AG04449 (cell line): ENCODE measurements at regions not wholly inside any gene's neighbourhood (a gene's known extent, or its start where the extent isn't known, plus 50 kb on each side); places are given as distances from the start of the nearest gene placed in this dataset.

Experiments
- CTCF ChIA-PET: fragments of 350-600 bp; formaldehyde crosslinking; extraction: SDS; loops from one replicate; lab custom pipeline; 2021; ENCODE audit warnings: antibody characterized with exemption; lab: Yijun Ruan, JAX
- POLR2A ChIA-PET: fragments of 400-600, 350-600 bp; formaldehyde crosslinking; extraction: SDS; loops from one replicate; lab custom pipeline; 2020; ENCODE audit warnings: antibody characterized with exemption, inconsistent platforms; lab: Yijun Ruan, JAX
- DNase-seq: peaks from one replicate; pipeline ENCODE4 v3.0.0-alpha.2; 2010; ENCODE audit warnings: low read depth, low spot score
- H3K4me3 ChIP-seq: 2 replicates; pipeline ENCODE4 v1.5.1; 2011; ENCODE audit warnings: low read depth, mild to moderate bottlenecking, control low read depth, low read length
- CTCF ChIP-seq: IDR thresholded peaks from one replicate; pipeline ENCODE4 v1.5.1; 2011; ENCODE audit warnings: mild to moderate bottlenecking, moderate library complexity, low read length, control low read depth, inconsistent platforms; ENCODE audit not compliant: insufficient read depth; ENCODE audit errors: missing control alignments

GRCh38 chr12:111190741-111191526 lies 178.0 kb downstream of the PHETA1 start:
- DNase-seq, result no peak
- POLR2A ChIA-PET, result no interaction called here
- no peak overlapping the region for H3K4me3 ChIP-seq
- no peak for TF ChIP-seq CTCF
- CTCF ChIA-PET, result no interaction called here

GRCh38 chr12:111189792-111190191 lies 179.1 kb downstream of the PHETA1 start:
- no peak overlapping the region for H3K4me3 ChIP-seq
- TF ChIP-seq CTCF, result no peak
- CTCF ChIA-PET, result no interaction called here
- POLR2A ChIA-PET, result no interaction called here
- no peak for DNase-seq

- DNase-seq, result no peak
- no peak for TF ChIP-seq CTCF
- POLR2A ChIA-PET, result no interaction called here
- H3K4me3 ChIP-seq, result no peak overlapping the region
- CTCF ChIA-PET, result no interaction called here
These were observed 180.5 kb downstream of the PHETA1 start for GRCh38 chr12:111188436-111188835.

- ChIA-PET CTCF (no interaction called here), POLR2A (no interaction called here)
- no peak for TF ChIP-seq CTCF
- no peak overlapping the region for H3K4me3 ChIP-seq
- DNase-seq, result no peak
These were observed 182.5 kb downstream of the PHETA1 start for GRCh38 chr12:111186347-111186746.

- no peak for DNase-seq
- ChIA-PET CTCF (no interaction called here), POLR2A (no interaction called here)
- no peak overlapping the region for H3K4me3 ChIP-seq
- no peak for TF ChIP-seq CTCF
These were observed 183.0 kb downstream of the PHETA1 start for GRCh38 chr12:111185889-111186227.

GRCh38 chr12:111185206-111185888 lies 183.5 kb downstream of the PHETA1 start:
- DNase-seq, result no peak
- ChIA-PET POLR2A (no interaction called here), CTCF (no interaction called here)
- H3K4me3 ChIP-seq, result no peak overlapping the region
- no peak for TF ChIP-seq CTCF
